GM12874 (cell line): ENCODE measurements at regions not wholly inside any gene's neighbourhood (a gene's known extent, or its start where the extent isn't known, plus 50 kb on each side); places are given as distances from the start of the nearest gene placed in this dataset.

Source experiments
- CTCF ChIP-seq: IDR thresholded peaks from 2 replicates; pipeline ENCODE4 v1.5.1; 2011; ENCODE audit warnings: low read depth, mild to moderate bottlenecking, control low read depth, low read length, moderate library complexity; ENCODE audit not compliant: insufficient read depth

GRCh38 chr3:197363553-197364409 lies 65.4 kb upstream of the DLG1 start:
- TF ChIP-seq CTCF = no peak

GRCh38 chr3:197362081-197362480 lies 63.7 kb upstream of the DLG1 start:
- TF ChIP-seq CTCF = no peak

GRCh38 chr3:197356741-197357140 lies 58.3 kb upstream of the DLG1 start:
- no peak for TF ChIP-seq CTCF

- no peak for TF ChIP-seq CTCF
Measured at GRCh38 chr3:197356275-197356674, 57.9 kb upstream of the DLG1 start.

GRCh38 chr3:197355713-197356112 lies 57.3 kb upstream of the DLG1 start:
- TF ChIP-seq CTCF = no peak

GRCh38 chr3:197354568-197355001 lies 56.2 kb upstream of the DLG1 start:
- TF ChIP-seq CTCF = no peak

GRCh38 chr3:197353867-197354567 lies 55.6 kb upstream of the DLG1 start:
- TF ChIP-seq CTCF = no peak
